ENCODE measurements at regions not wholly inside any gene's neighbourhood (a gene's known extent, or its start where the extent isn't known, plus 50 kb on each side); places are given as distances from the start of the nearest gene placed in this dataset. TPM values are rescaled to one million over a fixed set of nuclear protein-coding genes. Genes with fewer than 3 reads are reported as not detected.

DNA sequence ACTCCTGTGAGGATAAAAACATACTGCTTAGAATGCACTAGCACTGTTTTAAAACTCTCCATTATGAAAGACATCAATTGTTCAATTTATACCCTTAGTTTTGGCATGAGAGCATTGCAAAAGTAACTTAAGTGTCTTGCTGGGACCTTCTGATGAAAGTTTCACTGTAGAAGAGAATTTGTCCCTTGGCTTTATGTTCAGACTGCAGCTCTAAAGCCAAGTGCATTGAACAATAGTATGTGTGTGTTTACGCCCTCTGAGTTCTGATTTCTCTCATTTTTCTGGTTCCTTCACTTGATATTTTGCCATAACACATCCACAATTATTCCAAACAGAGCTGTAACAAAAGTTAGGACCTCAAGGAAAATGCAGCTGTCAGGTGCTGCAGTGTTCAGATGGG lies 474.6 kb downstream of the DISC1 start:
- H3K4me3 ChIP-seq = no peak overlapping the region
- peaks cover 12% of the 10 kb centered on the region for H3K36me3 Mint-ChIP-seq
- peaks cover 35% of the 10 kb centered on the region for H3K4me1 Mint-ChIP-seq
- peaks cover 5% of the 10 kb centered on the region for H3K27me3 Mint-ChIP-seq (ENCODE audit: insufficient read depth, low read depth)
- no peak overlapping the region for H3K4me2 ChIP-seq
- no peaks in the 10 kb centered on the region for H4K20me1 ChIP-seq (ENCODE audit: low read depth)
- no peaks in the 10 kb centered on the region for H3K79me2 ChIP-seq (ENCODE audit: low read depth)
- peaks cover 27% of the 10 kb centered on the region for H3K9me3 Mint-ChIP-seq
- no peak overlapping the region for H2AFZ ChIP-seq (replicated peaks)
- H3K9me3 ChIP-seq (ENCODE audit: low read depth) = no peaks in the 10 kb centered on the region
- peaks cover 14% of the 10 kb centered on the region for H3F3A ChIP-seq (ENCODE audit: low read depth)
- no peaks in the 10 kb centered on the region for H3K27me3 ChIP-seq
- H3K27ac Mint-ChIP-seq = peak overlapping the region; percentile 0
- no peak overlapping the region for H3K4me3 Mint-ChIP-seq
- DNase-seq (ENCODE audit: low spot score) = no peak
- H3K9ac ChIP-seq = no peak overlapping the region
- TF ChIP-seq EZH2phosphoT487 (IDR thresholded peaks at IDR 0.05) = no peak
- TF ChIP-seq EZH2 (IDR thresholded peaks at IDR 0.05) = no peak
- H3K4me1 ChIP-seq = peaks cover 18% of the 10 kb centered on the region
- no peaks in the 10 kb centered on the region for H3K36me3 ChIP-seq
- no peak overlapping the region for H3K27ac ChIP-seq

- H3K4me1 ChIP-seq = peaks cover 6% of the 10 kb centered on the region
- no peaks in the 10 kb centered on the region for H3K36me3 ChIP-seq
- no peak for DNase-seq (ENCODE audit: low spot score)
- no peak overlapping the region for H3K4me3 Mint-ChIP-seq
- no peaks in the 10 kb centered on the region for H3K27me3 ChIP-seq
- H3F3A ChIP-seq (ENCODE audit: low read depth) = peaks cover 3% of the 10 kb centered on the region
- H2AFZ ChIP-seq (replicated peaks) = no peak overlapping the region
- H3K36me3 Mint-ChIP-seq = peaks cover 12% of the 10 kb centered on the region
- no peak overlapping the region for H3K4me3 ChIP-seq
- no peaks in the 10 kb centered on the region for H3K79me2 ChIP-seq (ENCODE audit: low read depth)
- peaks cover 3% of the 10 kb centered on the region for H3K27me3 Mint-ChIP-seq (ENCODE audit: insufficient read depth, low read depth)
- no peak overlapping the region for H3K27ac Mint-ChIP-seq
- no peaks in the 10 kb centered on the region for H4K20me1 ChIP-seq (ENCODE audit: low read depth)
- H3K9me3 Mint-ChIP-seq = peaks cover 25% of the 10 kb centered on the region
- H3K27ac ChIP-seq = no peak overlapping the region
- H3K9me3 ChIP-seq (ENCODE audit: low read depth) = no peaks in the 10 kb centered on the region
- no peak overlapping the region for H3K9ac ChIP-seq
- H3K4me1 Mint-ChIP-seq = peaks cover 10% of the 10 kb centered on the region
- H3K4me2 ChIP-seq = no peak overlapping the region
- TF ChIP-seq, protein P1, sequence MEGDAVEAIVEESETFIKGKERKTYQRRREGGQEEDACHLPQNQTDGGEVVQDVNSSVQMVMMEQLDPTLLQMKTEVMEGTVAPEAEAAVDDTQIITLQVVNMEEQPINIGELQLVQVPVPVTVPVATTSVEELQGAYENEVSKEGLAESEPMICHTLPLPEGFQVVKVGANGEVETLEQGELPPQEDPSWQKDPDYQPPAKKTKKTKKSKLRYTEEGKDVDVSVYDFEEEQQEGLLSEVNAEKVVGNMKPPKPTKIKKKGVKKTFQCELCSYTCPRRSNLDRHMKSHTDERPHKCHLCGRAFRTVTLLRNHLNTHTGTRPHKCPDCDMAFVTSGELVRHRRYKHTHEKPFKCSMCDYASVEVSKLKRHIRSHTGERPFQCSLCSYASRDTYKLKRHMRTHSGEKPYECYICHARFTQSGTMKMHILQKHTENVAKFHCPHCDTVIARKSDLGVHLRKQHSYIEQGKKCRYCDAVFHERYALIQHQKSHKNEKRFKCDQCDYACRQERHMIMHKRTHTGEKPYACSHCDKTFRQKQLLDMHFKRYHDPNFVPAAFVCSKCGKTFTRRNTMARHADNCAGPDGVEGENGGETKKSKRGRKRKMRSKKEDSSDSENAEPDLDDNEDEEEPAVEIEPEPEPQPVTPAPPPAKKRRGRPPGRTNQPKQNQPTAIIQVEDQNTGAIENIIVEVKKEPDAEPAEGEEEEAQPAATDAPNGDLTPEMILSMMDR (IDR thresholded peaks at IDR 0.05) = no peak
- no peak for TF ChIP-seq EZH2phosphoT487 (IDR thresholded peaks at IDR 0.05)
- no peak for TF ChIP-seq EZH2 (IDR thresholded peaks at IDR 0.05)
Observed at GRCh38 chr1:232096751-232097150, 470.2 kb downstream of the DISC1 start.

Small RNAs in the stretch of these regions (small RNA-seq; reads per million reads assigned to genes)
- gene BX323014.1 (not detected), gene RN7SL299P (not detected)
